DOHH2 (cell line): ENCODE measurements at regions not wholly inside any gene's neighbourhood (a gene's known extent, or its start where the extent isn't known, plus 50 kb on each side); places are given as distances from the start of the nearest gene placed in this dataset.

Experiments
- CTCF ChIP-seq: fragments of 200-600 bp; sonication (generic); IDR thresholded peaks from one replicate; pipeline ENCODE4 v1.5.1; 2014; ENCODE audit warnings: antibody characterized with exemption, mild to moderate bottlenecking, low read depth, low read length; ENCODE audit not compliant: poor library complexity, severe bottlenecking
- EZH2phosphoT487 ChIP-seq: fragments of 200-600 bp; sonication (generic); IDR thresholded peaks from 2 replicates; pipeline ENCODE4 v1.6.1; 2017; ENCODE audit warnings: borderline replicate concordance, mild to moderate bottlenecking, antibody characterized with exemption, low read length, moderate library complexity, mixed read lengths

DNA sequence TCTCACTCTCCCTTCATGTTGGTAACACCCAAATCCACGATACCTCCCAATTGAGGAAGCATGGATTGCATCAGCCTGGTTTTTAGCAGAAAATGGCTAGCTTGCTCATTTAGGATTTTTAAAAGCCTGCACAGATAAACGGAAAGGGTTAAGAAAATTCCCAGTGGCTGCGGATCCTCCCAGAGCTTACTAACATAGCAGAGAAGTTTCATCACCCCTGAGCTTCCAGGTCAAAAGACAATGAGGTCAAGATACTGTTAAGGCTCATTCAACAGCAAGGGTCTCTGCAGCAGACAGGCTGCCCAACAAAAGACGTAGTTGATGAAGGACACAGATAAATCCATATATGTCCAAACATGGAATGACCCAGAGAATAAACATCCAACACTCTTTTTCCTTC, 220.2 kb downstream of the ASMT start:
- TF ChIP-seq CTCF: no peak
- no peak for TF ChIP-seq EZH2phosphoT487
